ENCODE measurements at regions not wholly inside any gene's neighbourhood (a gene's known extent, or its start where the extent isn't known, plus 50 kb on each side); places are given as distances from the start of the nearest gene placed in this dataset.
"Not testable (repeated sequence)": the region's sequence is repeated elsewhere in the genome, so short reads cannot be mapped to it uniquely, and the experiment has no call there.

DNA sequence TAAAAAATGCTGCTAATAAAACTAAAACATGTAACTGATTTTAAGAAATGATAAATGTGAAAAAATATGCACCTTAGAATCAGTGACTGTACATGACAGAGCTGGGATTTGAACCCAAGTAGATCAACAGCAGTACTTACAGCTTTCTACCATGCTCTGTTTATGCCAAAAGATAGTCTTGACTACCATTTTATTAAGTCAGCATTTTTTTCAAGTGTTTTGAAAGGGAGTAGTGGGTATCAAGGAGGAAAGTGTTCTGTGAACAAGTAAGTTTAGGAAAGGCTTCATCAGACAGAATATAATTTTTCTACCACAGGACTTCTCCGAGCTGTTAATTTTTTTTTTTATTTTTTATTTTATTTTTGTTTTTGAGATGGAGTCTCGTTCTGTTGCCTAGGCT lies 180.4 kb upstream of the GLRA1 start:
- no peak for DNase-seq

DNA sequence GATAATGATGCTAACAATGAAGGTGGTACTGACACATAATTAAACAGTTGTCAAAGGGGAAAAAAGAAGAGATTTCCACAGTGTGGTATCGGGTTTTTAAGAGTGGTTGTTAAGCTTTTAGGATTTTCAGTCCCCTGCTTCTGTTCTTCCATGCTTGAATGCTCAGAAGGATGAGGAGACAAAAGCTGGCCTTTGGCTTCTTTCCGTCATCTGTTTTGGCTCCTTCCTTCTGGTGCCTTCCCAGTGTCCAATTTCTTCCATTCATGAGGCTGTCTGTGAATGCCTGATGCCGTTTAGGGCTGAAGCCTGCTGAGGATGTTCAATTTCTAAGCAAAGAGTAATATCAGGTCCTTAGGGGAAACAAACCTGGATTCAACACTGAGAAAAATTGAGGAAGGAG lies 179.6 kb upstream of the GLRA1 start:
- no peak for DNase-seq

DNA sequence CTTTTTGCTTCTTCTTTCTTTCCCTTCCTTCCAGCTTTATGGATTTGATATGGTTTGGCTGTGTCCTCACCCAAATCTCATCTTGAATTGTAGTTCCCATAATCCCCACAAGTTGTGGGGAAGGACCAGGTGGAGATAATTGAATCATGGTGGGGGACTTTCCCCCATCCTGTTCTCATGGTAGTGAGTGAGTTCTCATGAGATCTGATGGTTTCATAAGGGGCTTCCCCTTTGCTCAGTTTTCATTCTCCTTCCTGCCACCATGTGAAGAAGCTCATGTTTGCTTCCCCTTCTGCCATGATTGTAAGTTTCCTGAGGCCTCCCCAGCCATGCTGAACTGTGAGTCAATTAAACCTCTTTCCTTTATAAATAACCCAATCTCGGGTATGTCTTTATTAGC lies 178.3 kb upstream of the GLRA1 start:
- not testable (repeated sequence) for DNase-seq

DNA sequence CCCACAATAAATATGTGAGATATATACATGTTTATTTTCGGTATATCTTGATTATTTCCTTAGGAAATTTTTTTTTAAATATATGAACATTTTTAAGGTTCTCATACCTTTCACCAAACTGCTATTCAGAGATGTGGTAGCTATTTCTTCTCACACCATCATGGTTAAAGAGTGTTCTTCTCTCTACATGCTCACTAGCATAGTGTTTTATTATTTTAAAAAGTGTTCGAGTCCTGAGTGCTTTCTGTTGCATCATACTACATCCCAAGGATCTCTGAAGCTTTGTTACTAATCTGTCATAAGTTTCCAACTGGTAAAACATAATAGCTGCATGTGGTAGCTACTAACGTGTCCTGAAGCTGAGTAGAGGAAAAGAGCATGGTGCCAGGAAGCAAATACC lies 177.4 kb upstream of the GLRA1 start:
- no peak for DNase-seq

DNA sequence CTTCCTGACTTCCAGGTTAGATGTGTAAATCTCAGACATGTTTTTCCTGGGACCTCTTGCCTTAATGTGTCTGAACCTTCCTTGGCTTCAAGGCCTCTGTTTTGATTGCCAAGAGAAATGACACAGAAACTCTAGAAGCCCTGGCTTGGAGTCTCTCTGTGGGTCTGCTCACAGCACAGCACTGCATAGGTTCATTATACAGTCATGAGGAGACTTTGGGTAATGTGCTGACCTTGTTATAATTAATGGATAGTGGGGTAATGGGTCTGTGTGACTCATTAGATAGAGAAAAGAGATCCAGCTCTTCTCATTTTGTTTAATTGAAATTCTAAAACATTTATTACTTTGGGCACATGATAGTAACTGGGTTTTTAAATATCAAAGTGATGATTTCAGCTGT lies 175.8 kb upstream of the GLRA1 start:
- no peak for DNase-seq

DNA sequence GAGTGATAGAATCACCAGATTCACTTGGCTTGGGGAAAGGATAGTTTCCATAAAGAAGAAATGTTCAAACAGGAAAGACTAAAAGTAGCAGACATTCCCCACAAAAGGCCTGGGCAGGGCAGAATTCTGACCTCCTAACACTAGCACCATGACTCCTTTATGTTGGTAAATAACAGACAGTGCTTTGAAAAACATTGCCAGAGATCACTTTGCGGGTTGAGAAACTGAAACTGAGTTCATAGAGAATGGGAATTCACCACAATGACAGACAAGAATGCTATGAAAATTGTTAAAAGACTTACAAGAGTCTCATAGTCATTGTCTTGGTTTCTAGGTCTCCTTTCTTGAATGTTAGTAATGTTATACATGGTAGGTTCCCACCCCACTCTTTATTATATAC lies 172.5 kb upstream of the GLRA1 start:
- DNase-seq, result no peak

DNA sequence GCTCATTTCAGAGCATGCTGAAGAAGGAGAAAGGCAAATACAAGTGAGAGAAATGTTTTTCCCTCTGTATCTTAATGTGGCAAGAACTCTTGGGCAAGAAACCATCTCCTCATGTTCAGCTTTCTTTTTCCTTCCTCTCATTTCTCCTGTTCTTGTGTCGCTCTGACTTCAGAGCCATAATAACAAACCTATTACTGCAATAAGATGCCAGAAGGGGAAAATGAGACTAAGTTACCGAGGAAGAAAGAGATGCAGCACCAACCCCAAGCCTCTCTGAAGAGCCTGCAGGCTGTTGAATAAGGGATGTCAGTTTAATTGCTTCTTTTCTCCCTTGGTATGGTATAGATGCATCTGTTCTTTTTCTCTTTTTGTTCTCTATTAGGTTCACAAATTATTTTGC lies 170.1 kb upstream of the GLRA1 start:
- no peak for DNase-seq

DNA sequence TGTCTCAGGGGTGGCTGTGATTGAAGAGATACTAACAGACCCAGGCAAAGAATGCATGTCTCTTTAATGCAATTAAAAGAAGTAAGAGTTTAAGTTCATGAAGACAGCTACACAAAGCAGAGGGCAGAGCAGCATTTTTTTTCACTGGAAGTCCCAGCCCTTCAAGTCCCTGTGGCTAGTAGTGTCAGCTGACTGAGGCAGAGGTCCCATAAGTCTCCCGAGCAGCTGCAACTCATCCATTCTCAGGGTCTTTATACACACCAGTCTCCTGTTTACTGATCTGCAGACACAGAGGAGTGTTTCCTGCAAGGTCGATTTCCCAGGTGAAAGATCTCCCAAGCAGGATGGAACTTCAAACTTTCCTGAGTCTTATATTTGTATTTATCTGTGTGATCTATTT lies 169.4 kb upstream of the GLRA1 start:
- DNase-seq, result no peak

DNA sequence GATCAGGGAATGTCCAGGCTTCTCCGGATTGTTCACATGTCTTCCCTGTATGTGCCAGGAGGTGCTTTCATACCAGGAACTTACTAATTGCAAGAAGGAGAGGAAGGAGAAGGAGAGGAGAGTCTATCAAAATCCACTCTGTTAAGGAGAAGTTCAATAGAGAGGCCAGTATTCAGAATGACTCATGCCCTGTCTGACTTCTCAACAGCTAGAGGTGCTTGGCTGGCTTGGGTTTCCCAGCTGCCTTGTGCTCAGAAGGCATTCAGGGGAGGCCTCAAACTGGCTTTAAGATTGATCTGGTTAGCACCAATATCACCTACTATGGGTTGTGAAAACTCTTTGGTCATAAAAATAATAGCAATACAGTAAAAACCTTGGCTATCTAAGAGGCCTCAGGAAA lies 167.9 kb upstream of the GLRA1 start:
- no peak for DNase-seq

DNA sequence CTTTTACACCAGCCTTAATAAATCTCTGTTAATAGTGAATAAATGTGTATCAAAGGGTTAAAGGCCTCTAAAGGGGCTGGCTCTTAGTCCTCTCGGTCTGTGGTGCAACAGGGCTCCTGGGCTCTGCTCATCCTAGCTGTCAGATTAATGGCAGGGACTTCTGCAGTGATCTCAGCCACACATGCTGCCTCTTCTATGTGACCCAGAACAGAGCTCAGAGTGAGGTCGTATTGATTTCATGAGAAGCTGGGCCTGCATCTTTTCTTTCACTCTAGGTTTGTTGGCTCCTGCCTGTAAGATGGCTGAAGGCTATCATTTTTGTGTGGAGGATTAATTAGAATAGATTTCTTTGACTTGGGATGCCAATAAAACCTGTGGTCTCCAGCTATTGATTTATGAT lies 165.0 kb upstream of the GLRA1 start:
- no peak for DNase-seq

DNA sequence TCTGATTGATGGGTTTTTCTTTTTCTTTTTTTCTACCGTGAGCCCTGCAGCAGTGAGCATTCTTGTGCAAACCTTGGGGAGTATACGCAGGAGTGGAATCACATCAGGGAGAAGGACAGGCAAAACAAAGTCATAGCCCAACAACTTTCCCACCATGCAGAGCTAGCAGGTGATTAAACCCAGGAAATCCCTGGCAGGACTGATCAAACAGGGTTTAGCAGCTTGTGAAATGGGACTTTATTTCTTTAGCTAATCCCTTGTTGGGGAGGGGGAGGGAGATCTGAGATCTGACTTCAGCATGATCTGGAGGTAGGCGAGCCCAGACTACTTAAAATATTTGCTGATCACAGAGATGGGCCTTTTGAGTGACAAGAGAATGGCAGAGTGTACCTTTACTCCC lies 162.0 kb upstream of the GLRA1 start:
- no peak for DNase-seq

DNA sequence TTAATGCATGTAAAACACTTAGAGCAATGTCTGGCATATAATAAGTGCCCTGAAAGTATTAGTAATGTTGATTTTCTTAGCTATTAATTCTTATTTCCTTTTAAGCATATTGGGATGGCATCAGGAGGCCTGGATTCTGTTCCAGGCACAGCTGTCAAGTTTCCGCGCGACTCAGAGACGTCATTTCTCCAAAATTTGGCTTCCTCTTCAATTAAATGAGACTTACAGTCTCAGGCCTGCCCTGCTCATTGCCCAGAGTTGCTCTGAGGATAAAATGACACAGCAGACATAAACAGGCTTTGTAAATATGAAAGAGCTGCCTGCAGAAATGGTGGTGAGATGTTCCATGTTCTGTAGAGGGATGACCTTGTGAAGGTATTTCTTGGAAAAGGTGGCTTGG lies 159.8 kb upstream of the GLRA1 start:
- DNase-seq, result no peak

DNA sequence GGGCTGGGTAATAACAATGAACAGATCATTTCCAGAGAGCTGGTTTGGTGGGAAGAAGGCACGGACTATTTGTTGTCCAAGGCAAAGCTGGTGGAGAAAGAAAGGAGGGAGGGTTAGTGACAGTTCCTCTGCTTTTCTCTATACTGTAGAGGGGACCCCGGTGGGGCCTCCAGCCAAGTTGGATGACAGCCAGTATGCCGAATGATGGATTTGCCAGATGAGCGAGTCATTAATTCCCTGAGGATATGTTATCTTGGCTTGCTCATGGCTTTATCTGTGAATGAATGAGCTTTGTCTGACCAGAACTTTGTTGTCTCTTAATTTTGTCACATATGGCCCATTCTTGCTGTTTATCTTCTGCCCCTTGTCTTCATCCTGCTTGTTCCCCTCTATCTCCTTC lies 158.6 kb upstream of the GLRA1 start:
- DNase-seq, result no peak

DNA sequence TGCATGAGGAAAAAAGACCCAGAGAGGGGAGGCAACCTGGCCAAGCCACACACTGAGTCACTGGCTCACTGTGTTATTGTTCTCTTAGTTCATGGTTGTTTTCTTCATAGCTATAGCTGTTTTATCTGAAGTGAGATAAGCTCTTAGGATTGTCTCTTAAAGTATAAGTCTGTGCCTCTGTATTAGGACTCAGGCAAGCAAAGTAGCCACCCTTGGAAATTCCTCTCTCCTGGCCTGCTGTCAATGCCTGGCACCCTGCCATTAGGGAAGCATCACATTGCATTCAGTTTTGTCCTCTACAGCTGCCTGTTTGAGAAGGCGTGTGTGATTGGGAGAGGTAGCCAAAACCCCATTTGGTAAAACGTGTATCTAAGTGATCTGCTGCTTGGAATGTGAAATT lies 147.4 kb upstream of the GLRA1 start:
- DNase-seq, result no peak

DNA sequence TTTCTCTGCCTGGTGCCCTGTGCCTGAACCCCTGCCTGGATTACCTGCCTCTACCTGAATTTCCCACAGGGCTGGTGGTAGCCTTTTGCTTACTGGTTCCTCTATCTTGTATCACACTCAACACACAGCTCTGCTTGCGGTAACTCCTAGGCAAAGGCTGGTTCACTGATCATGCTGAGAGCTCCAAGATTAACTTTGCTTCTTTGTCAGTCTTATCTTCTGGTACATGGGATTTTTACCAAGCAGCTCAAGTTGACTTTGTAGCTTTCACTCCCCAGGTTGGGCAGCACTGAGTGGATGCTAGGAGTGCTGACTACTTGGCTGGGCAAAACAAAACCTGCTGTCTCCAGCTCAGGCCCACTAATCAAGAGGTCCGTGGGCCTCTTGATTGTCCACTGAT lies 145.9 kb upstream of the GLRA1 start:
- DNase-seq, result no peak

DNA sequence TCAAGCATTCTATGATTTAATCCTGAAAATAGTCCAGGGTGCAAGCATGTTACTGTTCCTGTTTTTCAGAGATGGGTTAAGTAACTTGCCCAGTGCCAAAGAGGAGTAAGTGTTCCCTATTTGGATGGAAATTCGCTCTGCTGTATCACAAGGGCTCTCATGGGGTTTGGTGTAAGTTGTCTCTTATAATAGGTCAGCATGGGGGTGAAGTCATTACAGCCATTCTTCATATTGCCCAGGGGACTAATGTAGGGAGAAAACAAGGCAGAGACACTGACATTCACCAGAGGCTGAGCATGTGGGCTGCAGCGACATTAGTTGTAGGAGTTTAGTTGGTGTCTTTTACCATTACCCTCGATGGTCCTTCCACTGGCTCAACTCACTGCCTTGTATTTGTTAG lies 142.1 kb upstream of the GLRA1 start:
- DNase-seq, result no peak

DNA sequence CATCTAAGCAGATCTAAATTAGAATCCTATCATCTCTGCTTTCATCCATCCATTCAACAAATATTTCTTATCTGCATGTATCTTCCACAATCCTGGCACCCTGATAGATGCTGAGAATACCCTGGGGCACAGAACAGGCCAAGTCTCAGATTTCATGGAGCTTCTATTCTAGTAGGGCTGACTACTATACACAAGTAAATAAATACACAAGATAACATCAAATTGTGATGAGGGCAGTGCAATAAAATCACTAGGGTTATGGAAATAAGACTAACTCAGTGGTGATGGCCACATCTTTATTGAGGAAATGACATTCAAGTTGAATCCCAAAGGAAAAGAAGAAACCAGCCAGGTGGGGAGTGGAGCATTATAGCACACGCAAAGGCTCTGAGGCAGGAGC lies 138.4 kb upstream of the GLRA1 start:
- DNase-seq, result no peak

DNA sequence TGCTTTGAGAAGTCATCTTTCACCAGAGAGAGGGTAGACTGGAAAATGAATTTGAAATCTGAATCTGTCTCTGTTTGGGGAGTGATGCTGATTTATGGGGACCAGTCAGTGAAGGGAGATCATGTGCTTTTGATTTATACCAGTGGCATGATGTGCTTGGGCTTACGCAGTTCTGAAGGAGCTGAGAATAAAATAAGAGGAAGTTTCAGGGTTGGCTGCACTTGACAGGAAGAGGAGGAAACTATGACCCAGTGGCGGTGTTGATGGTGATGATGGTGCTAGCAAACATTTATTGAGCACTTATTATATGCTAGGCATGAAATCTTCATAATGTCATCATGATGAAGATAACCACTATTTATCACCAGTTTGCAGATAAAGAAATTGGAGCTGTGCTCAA lies 136.4 kb upstream of the GLRA1 start:
- no peak for DNase-seq

DNA sequence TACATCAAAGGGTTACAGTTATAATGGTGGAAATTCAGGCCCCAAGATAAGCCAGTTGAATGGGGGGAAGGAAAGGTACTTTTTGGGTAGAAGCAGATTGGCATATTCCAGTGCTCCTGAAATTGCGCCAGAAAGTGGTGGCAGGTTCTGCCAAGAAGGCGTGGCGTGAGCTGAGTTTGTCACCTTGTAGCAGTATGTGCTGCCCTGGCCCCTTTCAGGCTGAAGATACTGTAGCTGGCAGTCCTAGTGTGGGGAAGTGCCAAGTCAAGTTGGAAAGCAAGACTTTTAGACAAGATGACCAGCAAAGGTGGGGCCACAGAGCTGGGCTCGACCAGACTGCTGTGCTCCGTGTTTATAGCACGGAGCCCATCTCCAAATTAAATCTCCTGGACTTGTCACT lies 133.6 kb upstream of the GLRA1 start:
- DNase-seq, result no peak

DNA sequence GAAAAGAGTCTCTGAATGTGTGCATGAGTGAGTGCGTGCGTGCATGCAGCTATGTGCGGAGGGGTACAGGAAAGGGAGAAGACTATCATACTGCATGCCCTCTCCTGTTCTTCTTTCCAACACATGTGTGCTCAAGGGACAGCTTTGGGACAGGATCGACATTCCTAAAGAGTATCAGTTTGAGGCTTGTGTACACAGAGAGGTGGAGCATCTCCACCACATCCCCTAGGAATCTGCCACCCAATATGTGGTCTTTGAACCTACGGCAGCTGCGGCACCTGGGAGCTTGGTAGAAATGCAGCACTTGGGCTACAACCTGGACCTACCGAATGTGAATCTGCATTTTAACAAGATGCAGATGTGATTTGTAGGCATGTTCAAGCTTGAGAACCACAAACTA lies 132.3 kb upstream of the GLRA1 start:
- DNase-seq, result no peak

DNA sequence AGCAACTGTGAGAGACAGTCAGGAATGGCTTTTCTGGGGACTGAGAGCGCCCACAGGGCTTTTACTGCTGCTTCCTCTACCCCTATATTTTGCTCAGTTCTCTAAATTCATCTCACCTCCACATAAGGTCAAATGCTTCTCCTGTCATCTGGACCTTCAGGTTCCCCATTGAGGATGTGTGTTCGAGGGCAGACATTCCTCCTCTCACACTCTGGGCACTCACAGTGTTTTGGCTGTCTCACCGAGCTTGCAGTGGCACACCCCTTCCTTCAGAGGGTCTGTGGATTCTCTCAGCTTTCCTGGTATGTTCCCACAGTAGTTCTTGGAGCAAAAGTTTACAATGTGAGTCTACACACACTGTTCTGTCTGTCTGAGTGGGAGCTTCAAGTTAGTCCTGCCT lies 127.8 kb upstream of the GLRA1 start:
- no peak for DNase-seq

DNA sequence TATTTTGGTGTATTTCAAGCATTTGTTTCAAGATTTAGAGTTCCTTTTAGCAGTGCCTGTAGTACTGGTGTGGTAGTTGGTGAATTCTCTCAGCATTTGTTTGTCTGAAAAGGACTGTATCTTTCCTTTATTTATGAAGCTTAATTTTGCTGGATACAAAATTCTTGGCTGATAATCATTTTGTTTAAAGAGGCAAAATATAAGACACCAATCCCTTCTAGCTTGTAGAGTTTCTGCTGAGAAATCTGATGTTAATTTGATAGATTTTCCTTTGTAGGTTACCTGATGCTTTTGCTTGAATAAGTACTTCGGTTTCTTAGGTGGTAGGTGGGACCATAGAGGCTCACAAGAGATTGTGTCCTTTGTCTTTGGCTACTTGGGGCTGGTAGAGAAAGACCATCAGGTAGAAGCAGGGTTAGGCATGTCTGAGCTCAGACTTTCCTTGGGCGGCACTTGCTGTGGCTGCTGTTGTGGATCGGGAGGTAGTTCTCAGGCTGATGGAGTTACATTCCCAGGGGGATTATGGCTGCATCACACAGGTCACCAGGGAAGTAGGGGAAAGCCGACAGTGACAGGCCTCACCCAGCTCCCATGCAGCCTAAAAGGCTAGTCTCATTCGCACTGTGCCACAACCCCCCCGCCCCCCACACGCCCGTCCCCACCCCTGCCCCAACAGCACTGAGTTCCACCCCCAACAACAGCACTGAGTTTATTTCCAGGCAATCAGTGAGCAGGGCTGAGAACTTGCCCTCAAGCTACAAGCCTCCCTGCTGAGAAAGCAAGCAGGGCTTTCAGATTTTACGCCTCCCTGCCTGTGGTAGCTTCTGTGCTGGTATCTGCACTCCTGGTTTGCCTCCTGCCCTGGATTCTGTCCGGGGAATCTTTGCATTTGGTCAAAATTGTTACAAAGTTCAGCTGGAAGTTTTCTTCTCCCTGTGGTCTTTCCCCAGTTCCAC lies 127.1 kb upstream of the GLRA1 start:
- DNase-seq, result no peak

DNA sequence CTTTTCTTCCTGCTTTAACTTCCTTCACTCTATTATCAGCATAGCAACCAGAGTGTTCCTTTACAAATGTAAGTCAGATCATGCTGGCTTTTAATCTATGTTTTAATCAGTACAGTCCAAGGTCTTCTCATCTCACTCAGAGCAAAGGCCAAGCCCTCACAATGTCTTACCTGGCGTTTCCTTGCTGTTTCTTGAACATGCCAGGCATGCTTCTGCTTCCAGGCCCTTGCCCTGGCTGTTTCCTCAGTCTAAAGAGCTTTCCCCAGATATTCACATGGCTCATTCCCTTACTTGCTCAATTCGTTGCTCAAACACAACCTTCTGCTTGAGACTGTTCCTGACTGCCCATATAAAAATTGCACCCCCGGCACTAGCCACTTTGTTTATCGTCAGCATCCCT lies 121.7 kb upstream of the GLRA1 start:
- DNase-seq, result no peak

DNA sequence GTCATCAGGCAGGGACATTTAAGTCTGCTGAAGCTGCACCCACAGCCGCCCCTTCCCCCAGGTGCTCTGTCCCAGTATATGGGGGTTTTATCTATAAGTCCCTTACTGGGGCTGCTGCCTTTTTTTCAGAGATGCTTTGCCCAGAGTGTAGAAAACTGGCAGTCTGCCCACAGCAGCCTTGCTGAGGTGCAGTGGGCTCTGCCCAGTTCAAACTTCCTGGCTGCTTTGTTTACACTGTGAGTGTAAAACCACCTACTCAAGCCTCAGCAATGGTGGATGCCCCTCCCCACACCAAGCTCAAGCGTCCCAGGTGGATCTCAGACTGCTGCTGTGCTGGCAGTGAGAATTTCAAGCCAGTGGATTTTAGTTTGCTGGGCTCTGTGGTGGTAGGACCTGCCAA lies 114.2 kb upstream of the GLRA1 start:
- peak; percentile 5 for DNase-seq

DNA sequence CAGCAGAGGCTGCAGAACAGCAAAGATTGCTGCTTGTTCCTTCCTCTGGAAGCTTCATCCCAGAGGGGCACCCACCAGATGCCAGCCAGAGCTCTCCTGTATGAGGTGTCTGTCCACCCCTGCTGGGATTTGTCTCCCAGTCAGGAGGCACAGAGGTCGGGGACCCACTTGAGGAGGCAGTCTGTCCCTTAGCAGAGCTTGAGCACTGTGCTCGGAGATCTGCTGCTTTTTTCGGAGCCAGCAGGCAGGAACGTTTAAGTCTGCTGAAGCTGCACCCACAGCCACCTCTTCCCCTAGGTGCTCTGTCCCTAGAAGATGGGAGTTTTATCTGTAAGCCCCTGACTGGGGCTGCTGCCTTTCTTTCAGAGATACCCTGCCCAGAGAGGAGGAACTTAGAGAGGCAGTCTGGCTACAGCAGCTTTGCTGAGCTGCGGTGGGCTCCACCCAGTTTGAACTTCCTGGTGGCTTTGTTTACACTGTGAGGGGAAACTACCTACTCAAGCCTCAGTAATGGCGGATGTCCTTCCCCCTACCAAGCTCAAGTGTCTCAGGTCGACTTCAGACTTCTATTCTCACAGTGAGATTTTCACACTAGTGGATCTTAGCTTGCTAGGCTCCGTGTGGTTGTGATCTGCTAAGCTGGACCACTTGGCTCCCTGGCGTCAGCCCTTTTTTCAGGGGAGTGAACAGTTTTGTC lies 101.8 kb upstream of the GLRA1 start:
- not testable (repeated sequence) for DNase-seq
